K562 (cell line): ENCODE measurements at regions not wholly inside any gene's neighbourhood (a gene's known extent, or its start where the extent isn't known, plus 50 kb on each side); places are given as distances from the start of the nearest gene placed in this dataset.

Experiments used
- ATAC-seq: fragments of 200-7000 bp; cut with Tn5 transposase; 3 replicates; pipeline ENCODE4 v1.9.1; 2020; ENCODE audit warnings: moderate library complexity
- BruUV-seq: library from RNA; stranded (reverse); fragments of 400-500 nt; replicated peaks from 2 replicates; lab custom pipeline; 2021; lab: Mats Ljungman, UMichigan
- CTCF ChIA-PET: fragments of 300-600 bp; formaldehyde crosslinking; extraction: SDS; loops from one replicate; lab custom pipeline; 2021; ENCODE audit warnings: low intra/inter-chr PET ratio; lab: Yijun Ruan, JAX
- POLR2A ChIA-PET: fragments of 300-600, 350-650 bp; sonication (Branson Sonifier 250); formaldehyde crosslinking; extraction: SDS; loops from one replicate; lab custom pipeline; 2021; ENCODE audit warnings: antibody characterized with exemption, inconsistent platforms; lab: Yijun Ruan, JAX
- DNase-seq, 4 experiments: peaks; one replicate each; pipeline versions ENCODE4 v3.0.0 to v3.0.0-alpha.2; 2011 to 2018; ENCODE audit warnings: low spot score in 3 of 4, mixed read lengths in 3 of 4; ENCODE audit errors: extremely low read depth in 1 of 4
- FAIRE-seq: peaks from 2 replicates; lab custom pipeline; 2011; peaks lifted over from hg19 to GRCh38; lab: Jason Lieb, UNC
- H2AFZ ChIP-seq: 2 replicates; pipeline ENCODE4 v1.6.0; 2011; ENCODE audit warnings: low read depth, low read length, control low read depth, inconsistent platforms
- H3K27ac ChIP-seq: fragments of 200-600 bp; 3 replicates; pipeline ENCODE4 v1.8.0; 2011; ENCODE audit warnings: low read depth, mild to moderate bottlenecking, control low read depth, inconsistent platforms, low read length, moderate library complexity, mixed read lengths; ENCODE audit errors: extremely low read depth
- H3K27me3 ChIP-seq, 2 experiments: fragments of 300-600 bp in 1 of 2; 2 replicates in 1 of 2; 3 replicates in 1 of 2; pipeline versions ENCODE4 v1.6.0 to v1.8.0; 2011; ENCODE audit warnings: inconsistent platforms in 2 of 2, low read length in 2 of 2, mild to moderate bottlenecking in 1 of 2, mixed read lengths in 1 of 2, moderate library complexity in 1 of 2; ENCODE audit not compliant: control insufficient read depth in 2 of 2, insufficient read depth in 2 of 2
- H3K36me3 ChIP-seq: fragments of 300-600 bp; 3 replicates; pipeline ENCODE4 v1.8.0; 2011; ENCODE audit warnings: mild to moderate bottlenecking, low read length, inconsistent platforms; ENCODE audit not compliant: control insufficient read depth, insufficient read depth
- H3K4me1 ChIP-seq, 2 experiments: fragments of 200-600 bp in 1 of 2; replicated peaks in 1 of 2; 2 replicates in 1 of 2; 3 replicates in 1 of 2; pipeline versions ENCODE4 v1.5.1 to v1.8.0; 2011; ENCODE audit warnings: inconsistent platforms in 2 of 2, low read length in 2 of 2, mild to moderate bottlenecking in 1 of 2, mixed read lengths in 1 of 2, moderate library complexity in 1 of 2; ENCODE audit not compliant: control insufficient read depth in 2 of 2, insufficient read depth in 2 of 2
- H3K4me2 ChIP-seq: 2 replicates; pipeline ENCODE4 v1.6.1; 2011; ENCODE audit warnings: low read length, control low read depth, inconsistent platforms, mixed read lengths; ENCODE audit not compliant: insufficient read depth
- H3K4me3 ChIP-seq: fragments of 200-600 bp; sonication (generic), shearing (Covaris generic); 2 replicates; pipeline ENCODE4 v1.5.1; 2016; ENCODE audit warnings: control low read depth, inconsistent platforms
- H3K79me2 ChIP-seq: fragments of 200-600 bp; 3 replicates; pipeline ENCODE4 v1.8.0; 2011; ENCODE audit warnings: low read length, inconsistent platforms; ENCODE audit not compliant: control insufficient read depth, insufficient read depth
- H3K9ac ChIP-seq, 2 experiments: 2 replicates each; pipeline versions ENCODE4 v1.6.0 to v1.6.1; 2011; ENCODE audit warnings: low read depth in 2 of 2, low read length in 2 of 2, control low read depth in 1 of 2, inconsistent platforms in 1 of 2, mild to moderate bottlenecking in 1 of 2, mixed read lengths in 1 of 2; ENCODE audit not compliant: insufficient read depth in 1 of 2
- H3K9me1 ChIP-seq: one replicate; pipeline ENCODE4 v1.6.0; 2011; ENCODE audit warnings: inconsistent platforms, mild to moderate bottlenecking, low read length, moderate library complexity; ENCODE audit not compliant: control insufficient read depth, insufficient read depth
- H3K9me3 ChIP-seq: replicated peaks from 2 replicates; pipeline ENCODE4 v1.5.1; 2011; ENCODE audit warnings: low read depth, low read length, inconsistent platforms; ENCODE audit not compliant: control insufficient read depth, insufficient read depth
- H4K20me1 ChIP-seq: replicated peaks from 2 replicates; pipeline ENCODE4 v1.6.1; 2011; ENCODE audit warnings: low read length, inconsistent platforms, mixed read lengths; ENCODE audit not compliant: control insufficient read depth, insufficient read depth
- BCLAF1 ChIP-seq, 2 experiments: fragments of 450-650 bp in 1 of 2; IDR thresholded peaks; 2 replicates each; pipeline ENCODE4 v1.6.1; 2011 to 2017; ENCODE audit warnings: low read depth in 2 of 2, antibody characterized with exemption in 1 of 2, borderline replicate concordance in 1 of 2, low read length in 1 of 2, mild to moderate bottlenecking in 1 of 2, mixed read lengths in 1 of 2; ENCODE audit not compliant: control insufficient read depth in 1 of 2
- CBFA2T3 ChIP-seq: fragments of 450-650 bp; IDR thresholded peaks from 2 replicates; pipeline ENCODE4 v1.6.1; 2017
- CREBBP ChIP-seq: IDR thresholded peaks from one replicate; pipeline ENCODE4 v1.6.1; 2012; ENCODE audit warnings: low read depth, mild to moderate bottlenecking, control low read depth, inconsistent platforms, low read length
- FOXM1 ChIP-seq, 2 experiments: fragments of 450-650 bp in 1 of 2; sonication (generic) in 1 of 2; formaldehyde crosslinking in 1 of 2; IDR thresholded peaks; 2 replicates each; pipeline versions ENCODE4 v1.6.1 to v1.9.0; 2017 to 2022; ENCODE audit warnings: low read depth in 2 of 2, mild to moderate bottlenecking in 2 of 2, missing genetic modification reagents in 1 of 2, moderate library complexity in 1 of 2
- KLF16 ChIP-seq: IDR thresholded peaks from 2 replicates; pipeline ENCODE4 v1.6.1; 2016; ENCODE audit warnings: antibody characterized with exemption
- MLLT1 ChIP-seq, 2 experiments: fragments of 450-650 bp; IDR thresholded peaks; 2 replicates each; pipeline ENCODE4 v1.6.1; 2016
- MTA3 ChIP-seq: fragments of 450-650 bp; formaldehyde crosslinking; IDR thresholded peaks from 2 replicates; pipeline ENCODE4 v1.6.1; 2017; ENCODE audit warnings: mild to moderate bottlenecking, borderline replicate concordance
- MYNN ChIP-seq, 2 experiments: sonication (generic); formaldehyde crosslinking in 1 of 2; IDR thresholded peaks; 2 replicates each; pipeline versions ENCODE4 v1.5.0 to v1.6.1; 2016 to 2020; ENCODE audit warnings: antibody characterized with exemption in 1 of 2, missing genetic modification reagents in 1 of 2
- NONO ChIP-seq, 2 experiments: fragments of 200-400 bp in 1 of 2; fragments of 450-650 bp in 1 of 2; formaldehyde crosslinking in 1 of 2; IDR thresholded peaks; 2 replicates each; pipeline ENCODE4 v1.6.1; 2017; ENCODE audit warnings: low read depth in 2 of 2, mild to moderate bottlenecking in 2 of 2, moderate library complexity in 2 of 2, low read length in 1 of 2
- ZBTB8A ChIP-seq: fragments of 450-650 bp; IDR thresholded peaks from 2 replicates; pipeline ENCODE4 v1.6.1; 2018; ENCODE audit warnings: mild to moderate bottlenecking, moderate library complexity; ENCODE audit not compliant: partially characterized antibody
- ZNF124 ChIP-seq: sonication (generic); formaldehyde crosslinking; IDR thresholded peaks from 2 replicates; pipeline ENCODE4 v1.8.1; 2022; ENCODE audit warnings: missing genetic modification reagents
- ZNF253 ChIP-seq: fragments of 250-450 bp; sonication (Bioruptor Pico); conservative IDR thresholded peaks from 2 replicates; pipeline ENCODE4 v1.6.1; 2021; ENCODE audit warnings: mild to moderate bottlenecking
- ZNF644 ChIP-seq: fragments of 200-800 bp; sonication (Bioruptor generic); IDR thresholded peaks from 2 replicates; pipeline ENCODE4 v1.6.1; 2016; ENCODE audit warnings: low read depth, missing genetic modification characterization, missing compliant biosample characterization
- WGBS: fragments of 100-300 bp; shearing (Covaris generic); methylation state at CpG from one replicate; pipeline ENCODE4 v1.1.6; 2016; ENCODE audit warnings: low coverage, mixed read lengths; ENCODE audit not compliant: insufficient coverage; ENCODE audit errors: missing lambda C conversion rate; 5-methylcytosine and 5-hydroxymethylcytosine counted together
- in situ Hi-C: fragments of 300-500 bp; cut with MboI; formaldehyde crosslinking; loops from 4 replicates; pipeline ENCODE4 v1.15.0; 2018; ENCODE audit warnings: inconsistent platforms, mixed read lengths
- intact Hi-C: fragments of 100-400 bp; cut with micrococcal nuclease; formaldehyde crosslinking; loops from 2 replicates; pipeline ENCODE4 v1.14.2; 2022

DNA sequence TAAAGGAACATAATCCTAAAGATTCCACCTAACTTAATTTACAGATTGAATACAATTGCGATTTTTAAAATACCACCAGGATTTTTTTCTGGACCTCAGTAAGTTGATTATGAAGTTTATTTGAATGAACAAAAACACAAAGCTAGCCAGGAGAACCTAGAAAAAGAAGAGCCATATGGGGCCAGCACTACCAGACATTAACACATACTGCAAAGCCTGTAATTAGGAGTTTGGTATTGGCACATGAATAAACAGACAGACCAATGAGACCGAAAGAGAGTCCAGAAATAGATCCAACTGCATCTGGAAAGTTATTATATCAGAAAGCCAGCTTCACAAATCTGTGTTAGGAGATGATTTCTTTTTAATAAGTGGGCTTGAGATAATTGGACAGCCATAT lies 105.5 kb upstream of the CHST15 start:
- H3K79me2 ChIP-seq: no peaks in the 10 kb centered on the region
- POLR2A ChIA-PET: no interaction called here
- H2AFZ ChIP-seq: no peak overlapping the region
- DNase-seq: no peak
- H3K27ac ChIP-seq: no peak overlapping the region
- H4K20me1 ChIP-seq: no peaks in the 10 kb centered on the region
- intact Hi-C loops: no loop called here
- FAIRE-seq: no peak
- BruUV-seq: no TSS peak
- no peak overlapping the region for H3K4me3 ChIP-seq
- in situ Hi-C loops: no loop called here
- CTCF ChIA-PET: no interaction called here
- no peaks in the 10 kb centered on the region for H3K36me3 ChIP-seq
- 4% methylated on average over 2 of the region's 2 CpGs for WGBS
- no peaks in the 10 kb centered on the region for H3K9me1 ChIP-seq
- H3K4me2 ChIP-seq: no peak overlapping the region
- no peaks in the 10 kb centered on the region for H3K9me3 ChIP-seq
- no peak for ATAC-seq
- H3K9ac ChIP-seq: no peak overlapping the region
- no peak for TF ChIP-seq ZNF253 (CRISPR knock-in tag)
- no peak for TF ChIP-seq CBFA2T3
- TF ChIP-seq MYNN (IDR thresholded peaks at IDR 0.05): no peak
- no peak for TF ChIP-seq MYNN (CRISPR knock-in tag; IDR thresholded peaks at IDR 0.05)
- no peak for TF ChIP-seq BCLAF1 (IDR thresholded peaks at IDR 0.05; ENCODE audit: borderline replicate concordance in 1 of 2, control insufficient read depth in 1 of 2, low read depth in 2 of 2, low read length in 1 of 2)
- TF ChIP-seq ZNF124 (CRISPR knock-in tag): no peak
- no peak for TF ChIP-seq MTA3
- no peak for TF ChIP-seq MLLT1 (IDR thresholded peaks at IDR 0.05)
- no peak for TF ChIP-seq ZNF644 (tag)
- TF ChIP-seq ZBTB8A: no peak
- no peak for TF ChIP-seq NONO (IDR thresholded peaks at IDR 0.05; ENCODE audit: low read depth in 2 of 2, low read length in 1 of 2)
- no peak for TF ChIP-seq CREBBP
- no peak for TF ChIP-seq KLF16
- no peak for TF ChIP-seq FOXM1 (IDR thresholded peaks at IDR 0.05; ENCODE audit: low read depth)
- no peak for TF ChIP-seq FOXM1 (CRISPR knock-in tag; IDR thresholded peaks at IDR 0.05; ENCODE audit: low read depth)
- H3K4me1 ChIP-seq: no peaks in the 10 kb centered on the region
- peaks cover 0 to 6% of the 10 kb centered on the region in 2 experiments; a peak in 3 of 5 replicates for H3K27me3 ChIP-seq
